H1 (cell line): ENCODE measurements at regions not wholly inside any gene's neighbourhood (a gene's known extent, or its start where the extent isn't known, plus 50 kb on each side); places are given as distances from the start of the nearest gene placed in this dataset.

ENCODE experiments used
- CTCF ChIA-PET: fragments of 300-600 bp; sonication (Branson Sonifier 250); formaldehyde crosslinking; loops from one replicate; lab custom pipeline; 2021; ENCODE audit not compliant: partially characterized antibody; lab: Charles Lee
- POLR2A ChIA-PET: fragments of 300-600 bp; sonication (Branson Sonifier 250); formaldehyde crosslinking; loops from one replicate; lab custom pipeline; 2021; ENCODE audit warnings: inconsistent platforms; ENCODE audit not compliant: partially characterized antibody; lab: Charles Lee
- DNase-seq, 2 experiments: peaks; one replicate each; pipeline versions ENCODE4 v3.0.0 to v3.0.0-alpha.2; 2010 to 2022; ENCODE audit warnings: low spot score in 2 of 2, low read depth in 1 of 2, mixed read lengths in 1 of 2
- FAIRE-seq: peaks from 2 replicates; lab custom pipeline; 2011; peaks lifted over from hg19 to GRCh38; lab: Jason Lieb, UNC
- H2AFZ ChIP-seq: 2 replicates; pipeline ENCODE4 v1.8.1; 2012; ENCODE audit warnings: low read length, inconsistent platforms
- H2AK5ac ChIP-seq: 2 replicates; pipeline ENCODE4 v1.6.1; 2013; ENCODE audit warnings: low read depth, low read length
- H2BK120ac ChIP-seq: replicated peaks from 2 replicates; pipeline ENCODE3; 2013; ENCODE audit warnings: low read depth, low read length, inconsistent platforms
- H2BK12ac ChIP-seq: 2 replicates; pipeline ENCODE4 v1.6.1; 2013; ENCODE audit warnings: low read depth, low read length
- H2BK15ac ChIP-seq: 2 replicates; pipeline ENCODE4 v1.6.1; 2013; ENCODE audit warnings: low read length
- H2BK20ac ChIP-seq: 2 replicates; pipeline ENCODE4 v1.6.1; 2013; ENCODE audit warnings: low read length
- H2BK5ac ChIP-seq: 2 replicates; pipeline ENCODE4 v1.6.1; 2013; ENCODE audit warnings: low read depth, low read length
- H3K14ac ChIP-seq: 2 replicates; pipeline ENCODE4 v1.6.1; 2013; ENCODE audit warnings: inconsistent platforms; ENCODE audit not compliant: insufficient read length
- H3K18ac ChIP-seq: 2 replicates; pipeline ENCODE4 v1.6.1; 2013; ENCODE audit warnings: low read length; ENCODE audit errors: extremely low read depth
- H3K23ac ChIP-seq: 2 replicates; pipeline ENCODE4 v1.6.1; 2013; ENCODE audit warnings: inconsistent platforms; ENCODE audit not compliant: insufficient read length
- H3K23me2 ChIP-seq: 2 replicates; pipeline ENCODE4 v1.6.1; 2013; ENCODE audit warnings: low read depth, low read length
- H3K27ac ChIP-seq: 2 replicates; pipeline ENCODE4 v1.6.1; 2011; ENCODE audit warnings: low read depth, low read length, inconsistent platforms
- H3K27me3 ChIP-seq, 4 experiments: replicated peaks in 1 of 4; 1 replicate in 1 of 4; 2 replicates in 3 of 4; pipeline versions ENCODE4 v1.6.1 to v1.8.1; 2011 to 2013; ENCODE audit warnings: low read length in 3 of 4, mild to moderate bottlenecking in 3 of 4, inconsistent platforms in 2 of 4, mixed read lengths in 2 of 4, moderate library complexity in 1 of 4; ENCODE audit not compliant: control insufficient read depth in 3 of 4, insufficient read depth in 3 of 4; ENCODE audit errors: extremely low read depth in 1 of 4
- H3K36me3 ChIP-seq, 4 experiments: 2 replicates each; pipeline versions ENCODE4 v1.6.1 to v1.8.1; 2011 to 2013; ENCODE audit warnings: mild to moderate bottlenecking in 4 of 4, low read length in 3 of 4, moderate library complexity in 2 of 4, control low read depth in 1 of 4, inconsistent platforms in 1 of 4; ENCODE audit not compliant: insufficient read depth in 4 of 4, control insufficient read depth in 2 of 4
- H3K4ac ChIP-seq: replicated peaks from 2 replicates; pipeline ENCODE3; 2013; ENCODE audit warnings: low read length, low read depth, mixed read lengths, inconsistent platforms; ENCODE audit not compliant: insufficient read length
- H3K4me1 ChIP-seq, 4 experiments: replicated peaks in 1 of 4; 1 replicate in 1 of 4; 2 replicates in 3 of 4; pipeline versions ENCODE4 v1.6.1 to v1.8.1; 2011 to 2013; ENCODE audit warnings: low read length in 3 of 4, inconsistent platforms in 2 of 4, mixed read lengths in 1 of 4; ENCODE audit not compliant: insufficient read depth in 4 of 4, control insufficient read depth in 3 of 4
- H3K4me2 ChIP-seq, 2 experiments: 2 replicates each; pipeline versions ENCODE4 v1.6.1 to v1.8.1; 2011 to 2013; ENCODE audit warnings: low read depth in 2 of 2, low read length in 2 of 2, control low read depth in 1 of 2, inconsistent platforms in 1 of 2, mild to moderate bottlenecking in 1 of 2; ENCODE audit not compliant: insufficient read depth in 1 of 2
- H3K4me3 ChIP-seq, 4 experiments: fragments of 200-600, 300-600 bp in 1 of 4; sonication (generic), shearing (Covaris generic), sonication (Bioruptor Twin) in 1 of 4; 2 replicates each; pipeline versions ENCODE4 v1.5.1 to v1.8.1; 2011 to 2016; ENCODE audit warnings: low read length in 4 of 4, low read depth in 3 of 4, control low read depth in 2 of 4, inconsistent platforms in 2 of 4, mild to moderate bottlenecking in 2 of 4, mixed read lengths in 1 of 4, moderate library complexity in 1 of 4; ENCODE audit not compliant: insufficient read depth in 2 of 4; ENCODE audit errors: extremely low read depth in 1 of 4
- H3K56ac ChIP-seq: replicated peaks from 2 replicates; pipeline ENCODE3; 2013; ENCODE audit warnings: low read depth, mild to moderate bottlenecking, mixed read lengths, low read length, inconsistent platforms; ENCODE audit not compliant: insufficient read length
- H3K79me1 ChIP-seq: 2 replicates; pipeline ENCODE4 v1.6.1; 2013; ENCODE audit warnings: low read depth, low read length, control low read depth
- H3K79me2 ChIP-seq, 2 experiments: 2 replicates each; pipeline versions ENCODE4 v1.6.1 to v1.8.1; 2012 to 2013; ENCODE audit warnings: low read length in 2 of 2, mild to moderate bottlenecking in 2 of 2, inconsistent platforms in 1 of 2; ENCODE audit not compliant: insufficient read depth in 2 of 2, control insufficient read depth in 1 of 2
- H3K9ac ChIP-seq, 4 experiments: replicated peaks in 1 of 4; 1 replicate in 1 of 4; 2 replicates in 3 of 4; pipeline versions ENCODE4 v1.6.1 to v1.8.1; 2011 to 2013; ENCODE audit warnings: low read depth in 3 of 4, low read length in 3 of 4, control low read depth in 2 of 4, mild to moderate bottlenecking in 2 of 4, moderate library complexity in 2 of 4, inconsistent platforms in 1 of 4; ENCODE audit errors: extremely low read depth in 1 of 4
- H3K9me3 ChIP-seq, 2 experiments: 2 replicates each; pipeline versions ENCODE4 v1.6.1 to v1.8.1; 2012 to 2013; ENCODE audit warnings: mild to moderate bottlenecking in 2 of 2, moderate library complexity in 2 of 2, control low read depth in 1 of 2, inconsistent platforms in 1 of 2, low read depth in 1 of 2, low read length in 1 of 2, mixed read lengths in 1 of 2; ENCODE audit not compliant: insufficient read depth in 2 of 2
- H4K20me1 ChIP-seq, 2 experiments: replicated peaks in 1 of 2; 2 replicates each; pipeline versions ENCODE3 to v1.8.1; 2011 to 2013; ENCODE audit warnings: inconsistent platforms in 2 of 2, low read length in 2 of 2, mild to moderate bottlenecking in 1 of 2; ENCODE audit not compliant: insufficient read depth in 2 of 2, control insufficient read depth in 1 of 2
- H4K5ac ChIP-seq: 2 replicates; pipeline ENCODE4 v1.6.1; 2013; ENCODE audit warnings: low read length, low read depth, mixed read lengths, inconsistent platforms; ENCODE audit not compliant: insufficient read length
- H4K8ac ChIP-seq: 2 replicates; pipeline ENCODE4 v1.8.0; 2013; ENCODE audit warnings: mild to moderate bottlenecking, moderate library complexity, low read length, inconsistent platforms; ENCODE audit not compliant: insufficient read depth; ENCODE audit errors: extremely low read depth
- H4K91ac ChIP-seq: replicated peaks from 2 replicates; pipeline ENCODE3; 2013; ENCODE audit warnings: low read length, mixed read lengths, inconsistent platforms; ENCODE audit not compliant: insufficient read length
- BCL11A ChIP-seq, 2 experiments: IDR thresholded peaks; one replicate each; pipeline ENCODE4 v1.6.1; 2011; ENCODE audit warnings: low read depth in 2 of 2, low read length in 2 of 2, mild to moderate bottlenecking in 2 of 2
- BRCA1 ChIP-seq: IDR thresholded peaks from 2 replicates; pipeline ENCODE4 v1.6.1; 2012; ENCODE audit warnings: low read depth, low read length, improper control_type of control experiment
- GTF2F1 ChIP-seq: IDR thresholded peaks from 2 replicates; pipeline ENCODE4 v1.6.1; 2012; ENCODE audit warnings: low read depth, low read length, improper control_type of control experiment, borderline replicate concordance
- JUN ChIP-seq: IDR thresholded peaks from 2 replicates; pipeline ENCODE4 v1.6.1; 2011; ENCODE audit warnings: low read depth, mild to moderate bottlenecking, improper control_type of control experiment, low read length
- PHF8 ChIP-seq: fragments of 200-600 bp; sonication (generic); conservative IDR thresholded peaks from 2 replicates; pipeline ENCODE4 v1.7.1; 2012; ENCODE audit warnings: low read depth, mild to moderate bottlenecking, inconsistent platforms, low read length, moderate library complexity
- SAP30 ChIP-seq: fragments of 300-600 bp; sonication (generic); IDR thresholded peaks from 2 replicates; pipeline ENCODE4 v1.7.1; 2012; ENCODE audit warnings: low read length, moderate library complexity, mild to moderate bottlenecking, inconsistent platforms; ENCODE audit not compliant: insufficient read depth, insufficient replicate concordance
- SUZ12 ChIP-seq: fragments of 200-600 bp; sonication (generic); IDR thresholded peaks from 2 replicates; pipeline ENCODE4 v1.6.1; 2012; ENCODE audit warnings: mild to moderate bottlenecking, inconsistent platforms, low read length, moderate library complexity, mixed read lengths
- TAF1 ChIP-seq: IDR thresholded peaks from 2 replicates; pipeline ENCODE4 v1.6.1; 2011; ENCODE audit warnings: mild to moderate bottlenecking, low read depth, low read length
- TBP ChIP-seq: IDR thresholded peaks from 2 replicates; pipeline ENCODE4 v1.6.1; 2011; ENCODE audit warnings: low read depth, low read length, improper control_type of control experiment
- TCF12 ChIP-seq: IDR thresholded peaks from 2 replicates; pipeline ENCODE4 v1.6.1; 2011; ENCODE audit warnings: low read depth, mild to moderate bottlenecking, low read length
- TEAD4 ChIP-seq: IDR thresholded peaks from 2 replicates; pipeline ENCODE4 v1.6.1; 2012; ENCODE audit warnings: low read depth, low read length, inconsistent platforms, mixed read lengths
- ZNF274 ChIP-seq: IDR thresholded peaks from 2 replicates; pipeline ENCODE4 v1.7.0; 2012; ENCODE audit warnings: low read length, borderline replicate concordance; ENCODE audit errors: extremely low read depth
- TF ChIP-seq, protein P1 (sequence below): IDR thresholded peaks from 2 replicates; pipeline ENCODE4 v1.6.1; 2012; ENCODE audit warnings: inconsistent platforms

GRCh38 chr5:164921722-164922121 lies 1416.3 kb downstream of the MAT2B start:
- H3K36me3 ChIP-seq: no peaks in the 10 kb centered on the region; a peak in 1 of 8 replicates
- H4K20me1 ChIP-seq: no peaks in the 10 kb centered on the region
- no peak overlapping the region for H3K27ac ChIP-seq
- no peak overlapping the region for H3K14ac ChIP-seq
- peaks cover 4 to 7% of the 10 kb centered on the region in 2 experiments; a peak in 1 of 4 replicates for H3K9me3 ChIP-seq
- POLR2A ChIA-PET: no interaction called here
- no peak for DNase-seq
- H3K56ac ChIP-seq: no peak overlapping the region
- H2AK5ac ChIP-seq: no peak overlapping the region
- no peaks in the 10 kb centered on the region for H3K4me1 ChIP-seq
- FAIRE-seq: no peak
- H4K91ac ChIP-seq: no peak overlapping the region
- no peaks in the 10 kb centered on the region for H3K79me2 ChIP-seq
- no peak overlapping the region for H3K23ac ChIP-seq
- no peak overlapping the region for H3K4me2 ChIP-seq
- H2AFZ ChIP-seq: no peak overlapping the region
- no peak overlapping the region for H3K4me3 ChIP-seq
- no peak overlapping the region for H2BK120ac ChIP-seq
- H3K4ac ChIP-seq: no peak overlapping the region
- H3K9ac ChIP-seq: no peak overlapping the region
- H4K8ac ChIP-seq: no peak overlapping the region
- no peaks in the 10 kb centered on the region for H3K79me1 ChIP-seq
- H2BK12ac ChIP-seq: no peak overlapping the region
- no peak overlapping the region for H2BK15ac ChIP-seq
- H3K18ac ChIP-seq: no peak overlapping the region
- H2BK20ac ChIP-seq: no peak overlapping the region
- no peak overlapping the region for H4K5ac ChIP-seq
- H3K23me2 ChIP-seq: no peaks in the 10 kb centered on the region
- CTCF ChIA-PET: interaction anchor here (0.8 kb wide), 1 partner anchor 12 kb away, joined by 3 read pairs; no protein-coding TSS in a partner anchor
- H3K27me3 ChIP-seq: no peaks in the 10 kb centered on the region
- H2BK5ac ChIP-seq: no peak overlapping the region
- TF ChIP-seq PHF8: no peak
- TF ChIP-seq TAF1: no peak
- TF ChIP-seq TEAD4: no peak
- TF ChIP-seq ZNF274: no peak
- TF ChIP-seq TCF12: no peak
- TF ChIP-seq, protein P1, sequence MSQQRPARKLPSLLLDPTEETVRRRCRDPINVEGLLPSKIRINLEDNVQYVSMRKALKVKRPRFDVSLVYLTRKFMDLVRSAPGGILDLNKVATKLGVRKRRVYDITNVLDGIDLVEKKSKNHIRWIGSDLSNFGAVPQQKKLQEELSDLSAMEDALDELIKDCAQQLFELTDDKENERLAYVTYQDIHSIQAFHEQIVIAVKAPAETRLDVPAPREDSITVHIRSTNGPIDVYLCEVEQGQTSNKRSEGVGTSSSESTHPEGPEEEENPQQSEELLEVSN: no peak
- TF ChIP-seq GTF2F1: no peak
- TF ChIP-seq SAP30: no peak
- no peak for TF ChIP-seq BCL11A (IDR thresholded peaks at IDR 0.05; ENCODE audit: low read depth in 2 of 2, low read length in 2 of 2)
- no peak for TF ChIP-seq SUZ12
- no peak for TF ChIP-seq BRCA1
- TF ChIP-seq JUN: no peak
- TF ChIP-seq TBP: no peak
